Thyroid gland (tissue), 4 donors: ENCODE measurements at regions not wholly inside any gene's neighbourhood (a gene's known extent, or its start where the extent isn't known, plus 50 kb on each side); places are given as distances from the start of the nearest gene placed in this dataset.

ENCODE experiments used
- POLR2A ChIP-seq, 2 donors: fragments of 450-650 bp; IDR thresholded peaks; one replicate each; pipeline ENCODE4 v1.6.1; 2017; ENCODE audit warnings: antibody characterized with exemption in 2 of 2, mild to moderate bottlenecking in 2 of 2, moderate library complexity in 1 of 2
- TF ChIP-seq, protein P1 (sequence below), 6 experiments: fragments of 200-600 bp in 3 of 6; fragments of 450-650 bp in 3 of 6; sonication (generic) in 3 of 6; IDR thresholded peaks; one replicate each; pipeline ENCODE4 v1.5.1; 2016 to 2019; ENCODE audit warnings: antibody characterized with exemption in 6 of 6, mild to moderate bottlenecking in 2 of 6, inconsistent platforms in 1 of 6, moderate library complexity in 1 of 6

DNA sequence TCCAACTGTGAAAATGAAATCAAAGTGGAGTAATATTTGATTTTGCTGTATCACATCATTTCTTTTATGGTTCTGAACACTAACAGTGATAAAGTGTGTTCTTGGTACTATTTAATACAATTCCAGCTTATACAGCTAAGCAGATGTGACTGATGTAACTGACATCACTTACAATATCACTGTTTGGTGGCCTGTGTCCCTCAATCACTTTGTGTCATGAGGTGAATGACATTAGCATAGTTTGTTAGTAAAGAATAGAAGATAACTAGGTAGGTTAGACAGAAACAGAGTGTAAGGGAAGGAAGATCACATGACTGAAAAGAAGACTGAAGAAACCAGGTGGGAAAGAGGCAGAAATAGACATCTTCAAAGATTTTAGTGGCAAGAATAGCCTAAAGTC lies 138.7 kb downstream of the AQP9 start:
- TF ChIP-seq, protein P1, sequence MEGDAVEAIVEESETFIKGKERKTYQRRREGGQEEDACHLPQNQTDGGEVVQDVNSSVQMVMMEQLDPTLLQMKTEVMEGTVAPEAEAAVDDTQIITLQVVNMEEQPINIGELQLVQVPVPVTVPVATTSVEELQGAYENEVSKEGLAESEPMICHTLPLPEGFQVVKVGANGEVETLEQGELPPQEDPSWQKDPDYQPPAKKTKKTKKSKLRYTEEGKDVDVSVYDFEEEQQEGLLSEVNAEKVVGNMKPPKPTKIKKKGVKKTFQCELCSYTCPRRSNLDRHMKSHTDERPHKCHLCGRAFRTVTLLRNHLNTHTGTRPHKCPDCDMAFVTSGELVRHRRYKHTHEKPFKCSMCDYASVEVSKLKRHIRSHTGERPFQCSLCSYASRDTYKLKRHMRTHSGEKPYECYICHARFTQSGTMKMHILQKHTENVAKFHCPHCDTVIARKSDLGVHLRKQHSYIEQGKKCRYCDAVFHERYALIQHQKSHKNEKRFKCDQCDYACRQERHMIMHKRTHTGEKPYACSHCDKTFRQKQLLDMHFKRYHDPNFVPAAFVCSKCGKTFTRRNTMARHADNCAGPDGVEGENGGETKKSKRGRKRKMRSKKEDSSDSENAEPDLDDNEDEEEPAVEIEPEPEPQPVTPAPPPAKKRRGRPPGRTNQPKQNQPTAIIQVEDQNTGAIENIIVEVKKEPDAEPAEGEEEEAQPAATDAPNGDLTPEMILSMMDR (IDR thresholded peaks at IDR 0.05): no peak
- no peak for TF ChIP-seq POLR2A (IDR thresholded peaks at IDR 0.05)
